HCT116 (cell line): ENCODE measurements at regions not wholly inside any gene's neighbourhood (a gene's known extent, or its start where the extent isn't known, plus 50 kb on each side); places are given as distances from the start of the nearest gene placed in this dataset.

Source experiments
- CBX3 ChIP-seq: IDR thresholded peaks from 2 replicates; pipeline ENCODE4 v1.6.1; 2012; ENCODE audit warnings: low read depth
- ELF1 ChIP-seq: IDR thresholded peaks from 2 replicates; pipeline ENCODE4 v1.6.1; 2012; ENCODE audit warnings: low read depth, borderline replicate concordance
- EZH2 ChIP-seq: fragments of 200-600 bp; sonication (generic); IDR thresholded peaks from 2 replicates; pipeline ENCODE4 v1.6.1; 2017; ENCODE audit warnings: antibody characterized with exemption, mixed run types
- EZH2phosphoT487 ChIP-seq: fragments of 200-600 bp; IDR thresholded peaks from 2 replicates; pipeline ENCODE4 v1.6.1; 2018; ENCODE audit warnings: antibody characterized with exemption, borderline replicate concordance
- JUND ChIP-seq: IDR thresholded peaks from 2 replicates; pipeline ENCODE4 v1.6.1; 2012
- POLR2A ChIP-seq: IDR thresholded peaks from 2 replicates; pipeline ENCODE4 v1.7.0; 2011; ENCODE audit warnings: borderline replicate concordance; ENCODE audit not compliant: insufficient read depth, insufficient read length; ENCODE audit errors: extremely low read depth
- SP1 ChIP-seq: IDR thresholded peaks from 2 replicates; pipeline ENCODE4 v1.6.1; 2012; ENCODE audit warnings: low read depth
- YY1 ChIP-seq: IDR thresholded peaks from 2 replicates; pipeline ENCODE4 v1.6.1; 2011; ENCODE audit warnings: low read length, low read depth, moderate library complexity, mild to moderate bottlenecking; ENCODE audit not compliant: insufficient replicate concordance; ENCODE audit errors: extremely low read depth
- TF ChIP-seq, protein P1 (sequence below), 3 experiments: fragments of 200-600 bp in 1 of 3; sonication (generic) in 1 of 3; IDR thresholded peaks in 2 of 3; conservative IDR thresholded peaks in 1 of 3; 2 replicates each; pipeline ENCODE4 v1.5.1; 2012 to 2017; ENCODE audit warnings: low read depth in 2 of 3, low read length in 2 of 3, antibody characterized with exemption in 1 of 3, borderline replicate concordance in 1 of 3, control low read depth in 1 of 3, mild to moderate bottlenecking in 1 of 3, mixed read lengths in 1 of 3, mixed run types in 1 of 3, moderate library complexity in 1 of 3; ENCODE audit not compliant: insufficient read depth in 1 of 3
- TF ChIP-seq, protein P2 (sequence below): IDR thresholded peaks from 2 replicates; pipeline ENCODE4 v1.6.1; 2011; ENCODE audit warnings: mild to moderate bottlenecking, low read length, moderate library complexity; ENCODE audit not compliant: insufficient replicate concordance; ENCODE audit errors: extremely low read depth
- TF ChIP-seq, protein P3 (sequence below): IDR thresholded peaks from 2 replicates; pipeline ENCODE4 v1.6.1; 2012
- TF ChIP-seq, protein P4 (sequence below): IDR thresholded peaks from 2 replicates; pipeline ENCODE4 v1.6.1; 2012
- TF ChIP-seq, protein P5 (sequence below): IDR thresholded peaks from 2 replicates; pipeline ENCODE4 v1.6.1; 2012; ENCODE audit warnings: low read depth

DNA sequence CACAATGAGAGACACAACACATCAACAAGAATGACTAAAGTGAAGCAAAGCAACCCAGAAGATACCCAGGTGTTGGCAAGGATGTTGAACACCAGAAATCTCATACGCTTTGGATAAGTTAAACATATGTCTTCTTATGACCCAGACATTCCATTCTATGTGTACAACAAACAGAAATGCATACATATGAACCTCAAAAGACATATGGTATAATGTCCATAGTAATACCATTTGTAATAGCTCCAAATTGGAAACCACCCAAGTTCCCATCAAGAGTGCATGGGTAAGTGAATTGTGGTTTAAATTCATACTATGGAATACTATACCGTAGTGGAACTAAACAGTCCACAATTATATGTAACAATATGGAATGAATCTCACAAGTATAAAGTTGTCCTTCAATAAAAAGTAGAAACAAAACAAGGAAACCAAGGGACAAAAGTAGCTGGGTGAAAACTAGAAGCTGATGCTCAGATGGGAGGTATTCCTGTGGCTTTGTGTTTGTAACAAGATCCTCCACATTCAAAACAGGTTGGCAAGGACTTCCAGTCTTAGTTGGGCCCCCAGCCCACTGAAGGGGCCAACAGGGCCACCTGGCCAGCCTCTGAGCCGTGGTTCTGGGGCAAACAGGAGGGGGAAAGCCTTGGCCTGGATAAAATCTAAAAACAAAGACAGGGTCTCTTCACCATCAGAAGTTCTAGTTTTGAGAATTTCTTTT, 171.8 kb upstream of the PITX1 start:
- TF ChIP-seq, protein P1, sequence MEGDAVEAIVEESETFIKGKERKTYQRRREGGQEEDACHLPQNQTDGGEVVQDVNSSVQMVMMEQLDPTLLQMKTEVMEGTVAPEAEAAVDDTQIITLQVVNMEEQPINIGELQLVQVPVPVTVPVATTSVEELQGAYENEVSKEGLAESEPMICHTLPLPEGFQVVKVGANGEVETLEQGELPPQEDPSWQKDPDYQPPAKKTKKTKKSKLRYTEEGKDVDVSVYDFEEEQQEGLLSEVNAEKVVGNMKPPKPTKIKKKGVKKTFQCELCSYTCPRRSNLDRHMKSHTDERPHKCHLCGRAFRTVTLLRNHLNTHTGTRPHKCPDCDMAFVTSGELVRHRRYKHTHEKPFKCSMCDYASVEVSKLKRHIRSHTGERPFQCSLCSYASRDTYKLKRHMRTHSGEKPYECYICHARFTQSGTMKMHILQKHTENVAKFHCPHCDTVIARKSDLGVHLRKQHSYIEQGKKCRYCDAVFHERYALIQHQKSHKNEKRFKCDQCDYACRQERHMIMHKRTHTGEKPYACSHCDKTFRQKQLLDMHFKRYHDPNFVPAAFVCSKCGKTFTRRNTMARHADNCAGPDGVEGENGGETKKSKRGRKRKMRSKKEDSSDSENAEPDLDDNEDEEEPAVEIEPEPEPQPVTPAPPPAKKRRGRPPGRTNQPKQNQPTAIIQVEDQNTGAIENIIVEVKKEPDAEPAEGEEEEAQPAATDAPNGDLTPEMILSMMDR (IDR thresholded peaks at IDR 0.05 in 2 of 3, conservative IDR thresholded peaks at IDR 0.05 in 1 of 3; ENCODE audit: borderline replicate concordance in 1 of 3, insufficient read depth in 1 of 3, low read depth in 2 of 3, low read length in 2 of 3): no peak
- TF ChIP-seq, protein P2, sequence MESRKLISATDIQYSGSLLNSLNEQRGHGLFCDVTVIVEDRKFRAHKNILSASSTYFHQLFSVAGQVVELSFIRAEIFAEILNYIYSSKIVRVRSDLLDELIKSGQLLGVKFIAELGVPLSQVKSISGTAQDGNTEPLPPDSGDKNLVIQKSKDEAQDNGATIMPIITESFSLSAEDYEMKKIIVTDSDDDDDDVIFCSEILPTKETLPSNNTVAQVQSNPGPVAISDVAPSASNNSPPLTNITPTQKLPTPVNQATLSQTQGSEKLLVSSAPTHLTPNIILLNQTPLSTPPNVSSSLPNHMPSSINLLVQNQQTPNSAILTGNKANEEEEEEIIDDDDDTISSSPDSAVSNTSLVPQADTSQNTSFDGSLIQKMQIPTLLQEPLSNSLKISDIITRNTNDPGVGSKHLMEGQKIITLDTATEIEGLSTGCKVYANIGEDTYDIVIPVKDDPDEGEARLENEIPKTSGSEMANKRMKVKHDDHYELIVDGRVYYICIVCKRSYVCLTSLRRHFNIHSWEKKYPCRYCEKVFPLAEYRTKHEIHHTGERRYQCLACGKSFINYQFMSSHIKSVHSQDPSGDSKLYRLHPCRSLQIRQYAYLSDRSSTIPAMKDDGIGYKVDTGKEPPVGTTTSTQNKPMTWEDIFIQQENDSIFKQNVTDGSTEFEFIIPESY: no peak
- TF ChIP-seq JUND (no peak), POLR2A (no peak), YY1 (no peak), EZH2 (no peak), SP1 (no peak), ELF1 (no peak), CBX3 (no peak), EZH2phosphoT487 (no peak)
- TF ChIP-seq, protein P3, sequence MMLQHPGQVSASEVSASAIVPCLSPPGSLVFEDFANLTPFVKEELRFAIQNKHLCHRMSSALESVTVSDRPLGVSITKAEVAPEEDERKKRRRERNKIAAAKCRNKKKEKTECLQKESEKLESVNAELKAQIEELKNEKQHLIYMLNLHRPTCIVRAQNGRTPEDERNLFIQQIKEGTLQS: no peak
- TF ChIP-seq, protein P4, sequence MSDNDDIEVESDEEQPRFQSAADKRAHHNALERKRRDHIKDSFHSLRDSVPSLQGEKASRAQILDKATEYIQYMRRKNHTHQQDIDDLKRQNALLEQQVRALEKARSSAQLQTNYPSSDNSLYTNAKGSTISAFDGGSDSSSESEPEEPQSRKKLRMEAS: no peak
- TF ChIP-seq, protein P5, sequence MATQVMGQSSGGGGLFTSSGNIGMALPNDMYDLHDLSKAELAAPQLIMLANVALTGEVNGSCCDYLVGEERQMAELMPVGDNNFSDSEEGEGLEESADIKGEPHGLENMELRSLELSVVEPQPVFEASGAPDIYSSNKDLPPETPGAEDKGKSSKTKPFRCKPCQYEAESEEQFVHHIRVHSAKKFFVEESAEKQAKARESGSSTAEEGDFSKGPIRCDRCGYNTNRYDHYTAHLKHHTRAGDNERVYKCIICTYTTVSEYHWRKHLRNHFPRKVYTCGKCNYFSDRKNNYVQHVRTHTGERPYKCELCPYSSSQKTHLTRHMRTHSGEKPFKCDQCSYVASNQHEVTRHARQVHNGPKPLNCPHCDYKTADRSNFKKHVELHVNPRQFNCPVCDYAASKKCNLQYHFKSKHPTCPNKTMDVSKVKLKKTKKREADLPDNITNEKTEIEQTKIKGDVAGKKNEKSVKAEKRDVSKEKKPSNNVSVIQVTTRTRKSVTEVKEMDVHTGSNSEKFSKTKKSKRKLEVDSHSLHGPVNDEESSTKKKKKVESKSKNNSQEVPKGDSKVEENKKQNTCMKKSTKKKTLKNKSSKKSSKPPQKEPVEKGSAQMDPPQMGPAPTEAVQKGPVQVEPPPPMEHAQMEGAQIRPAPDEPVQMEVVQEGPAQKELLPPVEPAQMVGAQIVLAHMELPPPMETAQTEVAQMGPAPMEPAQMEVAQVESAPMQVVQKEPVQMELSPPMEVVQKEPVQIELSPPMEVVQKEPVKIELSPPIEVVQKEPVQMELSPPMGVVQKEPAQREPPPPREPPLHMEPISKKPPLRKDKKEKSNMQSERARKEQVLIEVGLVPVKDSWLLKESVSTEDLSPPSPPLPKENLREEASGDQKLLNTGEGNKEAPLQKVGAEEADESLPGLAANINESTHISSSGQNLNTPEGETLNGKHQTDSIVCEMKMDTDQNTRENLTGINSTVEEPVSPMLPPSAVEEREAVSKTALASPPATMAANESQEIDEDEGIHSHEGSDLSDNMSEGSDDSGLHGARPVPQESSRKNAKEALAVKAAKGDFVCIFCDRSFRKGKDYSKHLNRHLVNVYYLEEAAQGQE: no peak
